Activated CD4-positive, alpha-beta memory T cell treated with anti-CD3 and anti-CD28 coated beads, Interleukin-2, amount 10 ng/mL, durations not matched to agents 7 days and 5 days (primary cell): ENCODE measurements at regions not wholly inside any gene's neighbourhood (a gene's known extent, or its start where the extent isn't known, plus 50 kb on each side); places are given as distances from the start of the nearest gene placed in this dataset.
"Not testable (repeated sequence)": the region's sequence is repeated elsewhere in the genome, so short reads cannot be mapped to it uniquely, and the experiment has no call there.

Experiments
- CTCF ChIA-PET: fragments of 350-600 bp; sonication (Branson Sonifier 250); formaldehyde crosslinking; loops from one replicate; lab custom pipeline; 2021; ENCODE audit warnings: antibody characterized with exemption, inconsistent platforms; lab: Charles Lee
- POLR2A ChIA-PET: fragments of 350-600 bp; sonication (Branson Sonifier 250); formaldehyde crosslinking; loops from one replicate; lab custom pipeline; 2021; ENCODE audit warnings: antibody characterized with exemption; lab: Charles Lee
- DNase-seq: peaks from one replicate; pipeline ENCODE4 v3.0.0-alpha.2; 2020
- H3K27ac Mint-ChIP-seq: one replicate; pipeline ENCODE4 v1.8.0; 2021; ENCODE audit warnings: mild to moderate bottlenecking, mixed read lengths
- H3K27me3 Mint-ChIP-seq: one replicate; pipeline ENCODE4 v1.8.0; 2021; ENCODE audit warnings: mixed read lengths
- H3K36me3 Mint-ChIP-seq: one replicate; pipeline ENCODE4 v1.8.0; 2021; ENCODE audit warnings: low read depth, mixed read lengths
- H3K4me1 Mint-ChIP-seq: one replicate; pipeline ENCODE4 v1.8.0; 2021; ENCODE audit warnings: mixed read lengths
- H3K4me3 Mint-ChIP-seq: one replicate; pipeline ENCODE4 v1.8.0; 2021; ENCODE audit warnings: mild to moderate bottlenecking, mixed read lengths
- H3K9me3 Mint-ChIP-seq: one replicate; pipeline ENCODE4 v1.8.0; 2021; ENCODE audit warnings: mixed read lengths

DNA sequence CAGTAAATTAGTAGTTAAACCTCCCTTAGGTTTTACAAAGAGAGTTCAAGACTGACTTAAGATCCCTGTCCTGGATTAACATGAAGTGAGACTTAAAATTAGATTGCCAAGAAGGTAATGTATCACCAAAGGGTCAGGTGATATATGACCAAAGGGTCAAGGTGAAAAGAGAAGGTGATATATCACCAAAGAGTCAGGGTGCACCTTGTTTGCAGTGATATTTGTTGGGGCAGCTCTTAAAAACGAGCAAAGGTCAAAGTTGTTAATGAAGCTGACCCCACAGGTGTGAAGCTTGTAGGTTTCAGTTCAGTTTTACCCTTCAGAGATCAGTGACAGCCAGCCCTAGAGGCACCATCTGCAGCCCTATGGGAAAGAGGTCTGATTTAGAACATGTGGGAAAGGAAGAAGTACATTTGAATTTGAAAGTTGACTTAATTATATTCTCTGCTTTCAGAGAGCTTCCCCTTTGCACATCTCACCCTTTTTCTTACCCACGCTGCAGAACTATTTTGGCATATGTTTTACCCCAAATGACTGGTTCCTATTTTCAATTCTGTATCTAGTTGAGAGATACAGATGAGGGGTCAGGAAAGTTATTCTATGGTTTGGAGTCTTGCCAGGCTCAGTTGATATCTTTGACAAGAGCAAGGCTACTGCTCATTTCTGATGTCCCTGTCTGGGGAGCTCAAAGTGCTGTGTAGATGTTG lies 170.8 kb downstream of the S1PR1 start:
- Mint-ChIP-seq H3K27me3 (peaks cover 11% of the 10 kb centered on the region), H3K4me3 (no peak overlapping the region), H3K9me3 (no peaks in the 10 kb centered on the region), H3K36me3 (no peaks in the 10 kb centered on the region), H3K4me1 (peaks cover 4% of the 10 kb centered on the region), H3K27ac (no peak overlapping the region)
- DNase-seq: no peak
- ChIA-PET POLR2A (interaction anchor here (0.6 kb wide), 1 partner anchor 990 kb away, joined by 3 read pairs; no protein-coding TSS in a partner anchor), CTCF (interaction anchor here (1.3 kb wide), 1 partner anchor 50 kb away, joined by 4 read pairs; no protein-coding TSS in a partner anchor)

DNA sequence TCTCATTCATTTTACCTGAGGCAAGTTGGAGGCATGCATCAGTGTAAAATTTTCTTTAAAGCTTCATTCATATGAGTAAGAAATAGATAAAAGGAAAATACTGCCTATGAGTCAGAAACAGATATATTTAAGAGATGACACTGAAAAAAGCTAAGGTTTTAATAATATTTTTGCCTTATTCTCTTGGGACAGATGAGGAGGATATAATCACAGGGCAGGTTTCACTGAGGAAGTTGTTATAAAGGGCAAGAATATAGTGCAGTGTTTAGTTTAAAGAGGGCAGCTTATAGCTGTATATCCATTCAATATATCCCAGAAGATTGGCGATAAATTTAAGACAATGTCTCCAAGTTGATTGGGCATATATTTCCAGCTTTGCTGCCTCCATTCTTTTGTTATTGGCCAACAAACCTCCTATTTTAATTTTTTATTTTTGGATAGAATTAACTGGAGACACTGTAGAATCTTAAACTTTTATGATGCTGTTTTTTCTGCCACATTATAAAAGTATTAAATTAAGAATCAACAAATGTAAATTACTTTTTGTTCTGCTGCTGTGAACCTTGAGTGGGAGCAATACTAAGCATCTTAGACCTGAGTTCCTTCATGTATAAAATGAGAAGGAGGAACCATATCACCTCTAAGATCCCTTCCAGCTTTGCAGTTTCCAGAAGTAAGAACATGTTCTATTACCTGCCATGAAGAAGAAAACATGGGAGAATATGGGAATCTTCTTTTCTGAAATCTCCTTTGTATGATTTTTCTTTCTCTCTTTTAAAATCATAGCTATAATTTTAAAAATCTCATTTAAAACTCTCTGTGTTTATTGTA lies 171.6 kb downstream of the S1PR1 start:
- ChIA-PET POLR2A (no interaction called here), CTCF (interaction anchor here (1.3 kb wide), 1 partner anchor 51 kb away, joined by 4 read pairs; no protein-coding TSS in a partner anchor)
- Mint-ChIP-seq H3K27me3 (peaks cover 18% of the 10 kb centered on the region), H3K36me3 (no peaks in the 10 kb centered on the region), H3K27ac (no peak overlapping the region), H3K4me3 (no peak overlapping the region), H3K9me3 (no peaks in the 10 kb centered on the region), H3K4me1 (peaks cover 4% of the 10 kb centered on the region)
- no peak for DNase-seq

DNA sequence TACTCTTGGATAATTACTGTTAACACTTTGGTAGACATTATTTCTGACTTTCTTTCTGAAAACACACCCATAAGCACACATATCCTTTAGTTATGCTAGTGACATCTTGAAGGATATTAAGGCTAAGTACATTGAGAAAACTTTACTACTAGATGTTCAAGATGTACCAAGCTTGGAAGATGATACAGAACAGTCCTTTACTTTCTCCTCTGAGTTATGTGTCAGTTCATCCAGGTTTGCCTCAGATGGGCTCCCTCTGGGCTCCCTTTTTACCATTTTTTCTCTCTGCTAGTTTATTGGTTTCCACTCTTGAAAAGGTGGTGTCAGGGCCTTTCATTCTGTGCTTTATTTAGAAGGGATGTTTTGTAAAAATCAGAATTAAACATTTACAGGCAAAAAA lies 172.3 kb downstream of the S1PR1 start:
- POLR2A ChIA-PET: no interaction called here
- H3K4me3 Mint-ChIP-seq: no peak overlapping the region
- peaks cover 25% of the 10 kb centered on the region for H3K27me3 Mint-ChIP-seq

DNA sequence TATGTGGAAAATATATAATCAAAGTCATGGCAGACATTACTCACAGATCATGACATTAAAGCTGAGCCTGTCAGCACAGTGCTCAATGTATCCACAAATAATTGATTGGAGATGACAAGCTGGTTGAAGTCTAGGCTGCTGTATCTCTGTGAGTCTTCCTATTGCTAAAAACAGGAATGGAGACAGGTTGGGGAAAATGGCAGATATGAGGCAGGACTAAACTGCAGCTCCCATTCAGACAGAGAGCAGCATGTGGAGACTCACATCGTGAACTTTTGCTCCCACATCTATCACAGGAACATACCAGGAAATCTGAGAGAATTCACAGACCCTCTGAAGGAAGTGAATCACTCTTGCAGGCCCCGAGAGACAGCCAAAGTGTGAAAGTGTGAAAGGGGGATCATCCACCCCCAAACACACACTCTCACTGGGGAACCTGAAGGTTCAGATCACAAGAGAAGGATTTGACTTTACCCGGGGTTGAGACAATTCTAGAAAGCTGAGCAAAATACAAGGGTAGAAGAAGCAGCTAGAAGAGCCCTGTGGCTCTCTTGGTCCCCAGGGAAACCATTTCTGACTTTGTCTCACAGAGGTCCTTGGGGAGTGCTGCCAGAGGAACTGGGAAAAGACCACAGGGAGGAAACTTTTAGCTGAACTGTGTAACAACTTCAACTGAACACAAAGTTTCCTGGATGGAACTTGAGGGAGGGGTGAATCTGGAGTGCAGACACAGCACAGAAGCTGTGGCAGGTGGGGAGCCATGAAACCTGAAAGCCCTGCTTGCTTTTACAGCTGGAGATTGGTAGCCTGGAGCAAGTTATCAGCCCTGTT lies 173.4 kb downstream of the S1PR1 start:
- ChIA-PET CTCF (interaction anchor here (1.2 kb wide), 1 partner anchor 101 kb away, joined by 3 read pairs; no protein-coding TSS in a partner anchor), POLR2A (no interaction called here)
- Mint-ChIP-seq H3K4me3 (no peak overlapping the region), H3K27me3 (peaks cover 30% of the 10 kb centered on the region), H3K36me3 (no peaks in the 10 kb centered on the region), H3K27ac (no peak overlapping the region), H3K9me3 (no peaks in the 10 kb centered on the region), H3K4me1 (peaks cover 4% of the 10 kb centered on the region)
- no peak for DNase-seq

More for the DNA sequence above, 172.3 kb downstream of the S1PR1 start:
- CTCF ChIA-PET: no interaction called here
- H3K4me1 Mint-ChIP-seq: peaks cover 4% of the 10 kb centered on the region
- no peaks in the 10 kb centered on the region for H3K9me3 Mint-ChIP-seq
- H3K27ac Mint-ChIP-seq: no peak overlapping the region
- no peak for DNase-seq
- H3K36me3 Mint-ChIP-seq: no peaks in the 10 kb centered on the region

DNA sequence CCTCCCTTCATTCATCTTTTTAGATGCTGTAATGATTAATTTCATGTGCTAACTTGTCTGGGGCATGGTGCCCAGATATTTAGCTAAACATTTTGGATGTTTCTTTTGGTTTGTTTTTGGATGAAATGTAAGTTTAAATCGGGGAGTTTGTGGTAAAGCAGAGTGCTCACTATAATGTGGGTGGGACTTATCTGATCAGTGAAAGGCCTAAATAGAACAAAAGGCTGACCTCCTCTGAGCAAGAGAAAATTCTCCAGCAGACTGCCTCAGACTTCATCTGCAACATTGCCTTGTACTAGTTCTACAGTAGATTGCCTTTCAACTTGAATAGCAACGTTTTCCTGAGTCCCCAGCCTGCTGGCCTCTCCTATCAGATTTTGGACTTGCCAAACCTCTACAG lies 183.6 kb downstream of the S1PR1 start:
- DNase-seq: no peak
- no peak overlapping the region for H3K4me3 Mint-ChIP-seq
- peaks cover 6% of the 10 kb centered on the region for H3K27me3 Mint-ChIP-seq
- no peak overlapping the region for H3K27ac Mint-ChIP-seq
- POLR2A ChIA-PET: no interaction called here
- CTCF ChIA-PET: no interaction called here
- H3K36me3 Mint-ChIP-seq: no peaks in the 10 kb centered on the region
- H3K4me1 Mint-ChIP-seq: no peaks in the 10 kb centered on the region
- H3K9me3 Mint-ChIP-seq: peaks cover 8% of the 10 kb centered on the region

GRCh38 chr1:101428083-101428482 lies 191.3 kb downstream of the S1PR1 start:
- H3K36me3 Mint-ChIP-seq, H3K4me3 Mint-ChIP-seq, H3K9me3 Mint-ChIP-seq, DNase-seq, CTCF ChIA-PET, POLR2A ChIA-PET, H3K4me1 Mint-ChIP-seq, H3K27ac Mint-ChIP-seq: not testable (repeated sequence)
- peaks cover 29% of the 10 kb centered on the region for H3K27me3 Mint-ChIP-seq

DNA sequence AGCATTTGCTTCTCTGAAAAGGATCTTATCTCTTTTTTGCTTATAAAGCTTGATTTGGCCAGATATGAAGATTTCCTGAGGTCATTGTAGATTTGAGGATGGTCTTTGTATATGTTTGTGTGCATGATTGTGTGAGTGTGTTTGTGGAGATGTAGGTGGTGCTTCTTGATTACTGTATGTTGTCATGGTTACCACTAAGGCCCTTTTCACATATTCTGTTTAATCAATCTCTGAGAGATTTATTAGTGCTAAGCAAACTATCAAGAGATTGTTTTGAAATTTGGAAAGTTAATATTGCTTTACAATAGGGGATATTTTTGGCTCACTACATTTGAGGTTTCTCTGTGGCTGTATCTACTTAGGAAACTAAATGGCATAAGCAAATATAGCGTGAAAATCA lies 191.7 kb downstream of the S1PR1 start:
- ChIA-PET POLR2A (no interaction called here), CTCF (no interaction called here)
- no peak for DNase-seq

GRCh38 chr1:101431956-101432510 lies 195.2 kb downstream of the S1PR1 start:
- Mint-ChIP-seq H3K27ac (no peak overlapping the region), H3K4me1 (no peaks in the 10 kb centered on the region), H3K9me3 (no peaks in the 10 kb centered on the region), H3K4me3 (no peak overlapping the region), H3K27me3 (peaks cover 22% of the 10 kb centered on the region), H3K36me3 (no peaks in the 10 kb centered on the region)
- no peak for DNase-seq
- ChIA-PET CTCF (interaction anchor here (0.7 kb wide), 1 partner anchor 123 kb away, joined by 3 read pairs; no protein-coding TSS in a partner anchor), POLR2A (no interaction called here)

More for the DNA sequence above, 191.7 kb downstream of the S1PR1 start:
- Mint-ChIP-seq H3K27ac (no peak overlapping the region), H3K4me3 (no peak overlapping the region), H3K9me3 (peaks cover 4% of the 10 kb centered on the region), H3K36me3 (no peaks in the 10 kb centered on the region), H3K27me3 (peaks cover 31% of the 10 kb centered on the region), H3K4me1 (no peaks in the 10 kb centered on the region)

DNA sequence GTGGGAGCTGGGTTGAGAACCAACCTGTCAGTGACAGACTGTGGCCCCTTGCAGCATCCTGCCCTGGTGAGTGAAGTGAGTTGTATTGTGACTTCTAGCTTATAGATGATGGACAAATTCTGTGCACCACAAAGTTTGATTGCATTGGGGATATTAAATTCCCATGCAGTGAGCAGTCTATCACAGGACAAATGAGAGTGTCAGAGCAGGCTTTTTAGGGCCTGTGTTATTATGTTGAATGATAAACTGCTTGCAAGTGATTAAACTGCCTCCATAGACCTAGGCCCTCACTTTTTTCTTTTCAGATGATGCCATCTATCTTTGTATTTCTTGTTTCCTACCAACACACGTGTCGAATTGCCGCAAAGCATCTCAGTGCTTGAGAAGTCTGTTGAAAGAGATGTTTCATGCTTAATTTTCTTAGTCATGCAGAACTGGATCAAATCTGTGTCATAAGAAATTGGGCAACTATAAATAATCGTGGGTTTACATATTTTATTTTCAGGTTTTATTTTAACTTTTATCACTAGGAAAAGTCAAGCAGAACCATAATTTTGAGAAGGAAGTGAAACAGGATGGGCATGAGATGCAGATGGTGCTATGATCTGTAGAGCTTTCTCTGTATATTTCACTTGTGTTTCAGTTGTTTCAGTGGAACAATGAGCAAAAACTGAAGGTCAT lies 199.2 kb downstream of the S1PR1 start:
- no peaks in the 10 kb centered on the region for H3K9me3 Mint-ChIP-seq
- DNase-seq: no peak
- POLR2A ChIA-PET: no interaction called here
- no peaks in the 10 kb centered on the region for H3K4me1 Mint-ChIP-seq
- no peak overlapping the region for H3K27ac Mint-ChIP-seq
- CTCF ChIA-PET: interaction anchor here (1.7 to 4.0 kb wide), 2 partner anchors 78 to 126 kb away, joined by 5 to 37 read pairs; no protein-coding TSS in a partner anchor
- peaks cover 24% of the 10 kb centered on the region for H3K27me3 Mint-ChIP-seq
- H3K4me3 Mint-ChIP-seq: no peak overlapping the region
- H3K36me3 Mint-ChIP-seq: no peaks in the 10 kb centered on the region

DNA sequence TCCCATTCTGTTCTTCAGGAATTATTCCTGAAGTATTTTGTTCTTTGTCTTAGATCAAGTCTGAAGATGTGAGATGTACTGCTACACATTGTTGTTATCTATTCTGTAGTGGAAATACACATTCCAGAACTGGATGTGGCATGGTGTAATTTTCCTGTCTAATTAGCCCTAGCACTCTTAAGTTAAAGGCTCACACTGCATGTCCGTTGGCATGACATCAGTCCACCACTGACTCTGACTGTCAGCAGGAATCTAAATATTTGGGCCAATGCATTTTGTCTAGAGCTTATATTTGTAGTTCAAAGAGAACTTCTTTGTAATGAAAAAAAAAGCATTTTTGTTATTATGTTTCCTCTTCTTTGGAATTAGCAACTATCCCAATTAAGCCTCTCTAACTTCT lies 201.0 kb downstream of the S1PR1 start:
- Mint-ChIP-seq H3K27ac (no peak overlapping the region), H3K36me3 (no peaks in the 10 kb centered on the region), H3K27me3 (peaks cover 18% of the 10 kb centered on the region), H3K9me3 (no peaks in the 10 kb centered on the region), H3K4me3 (no peak overlapping the region), H3K4me1 (no peaks in the 10 kb centered on the region)
- POLR2A ChIA-PET: no interaction called here
- CTCF ChIA-PET: interaction anchor here (0.7 to 4.0 kb wide), 6 partner anchors 48 to 521 kb away, joined by 3 to 37 read pairs (median 4); no protein-coding TSS in a partner anchor
- no peak for DNase-seq

DNA sequence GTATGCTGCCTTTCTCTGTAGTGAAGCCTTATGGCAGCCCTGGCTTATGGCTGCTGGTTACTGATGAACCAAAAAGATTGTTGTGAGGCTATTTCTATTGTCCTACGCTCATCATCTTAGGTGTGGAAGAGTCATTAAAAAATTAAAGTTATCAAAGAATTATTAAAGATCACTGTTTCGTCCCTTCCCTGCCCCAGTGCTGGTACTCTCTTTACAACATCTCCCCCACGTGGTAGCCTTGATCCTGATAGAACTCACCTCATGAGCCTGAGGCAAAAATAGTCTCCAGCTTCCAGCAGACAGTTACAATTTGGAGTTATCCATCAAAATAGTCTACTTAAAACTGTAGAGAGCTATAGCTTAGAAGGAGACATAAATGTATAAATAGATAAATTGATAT lies 201.5 kb downstream of the S1PR1 start:
- DNase-seq: no peak
- H3K9me3 Mint-ChIP-seq: no peaks in the 10 kb centered on the region
- ChIA-PET CTCF (interaction anchor here (0.7 to 4.0 kb wide), 6 partner anchors 49 to 522 kb away, joined by 3 to 37 read pairs (median 4); no protein-coding TSS in a partner anchor), POLR2A (no interaction called here)
- no peaks in the 10 kb centered on the region for H3K4me1 Mint-ChIP-seq
- no peaks in the 10 kb centered on the region for H3K36me3 Mint-ChIP-seq
- no peak overlapping the region for H3K4me3 Mint-ChIP-seq
- no peak overlapping the region for H3K27ac Mint-ChIP-seq
- H3K27me3 Mint-ChIP-seq: peaks cover 15% of the 10 kb centered on the region

- peaks cover 14% of the 10 kb centered on the region for H3K27me3 Mint-ChIP-seq
- no peaks in the 10 kb centered on the region for H3K9me3 Mint-ChIP-seq
- no peak overlapping the region for H3K27ac Mint-ChIP-seq
- ChIA-PET POLR2A (interaction anchor here (1.2 to 1.3 kb wide), 2 partner anchors 12 to 131 kb away, joined by 3 to 4 read pairs; no protein-coding TSS in a partner anchor), CTCF (interaction anchor here (0.8 to 1.0 kb wide), 3 partner anchors 123 to 131 kb away, joined by 3 to 5 read pairs (median 3); no protein-coding TSS in a partner anchor)
- H3K4me3 Mint-ChIP-seq: no peak overlapping the region
- no peaks in the 10 kb centered on the region for H3K4me1 Mint-ChIP-seq
- DNase-seq: no peak
- H3K36me3 Mint-ChIP-seq: no peaks in the 10 kb centered on the region
Measured at GRCh38 chr1:101440485-101440884, 203.7 kb downstream of the S1PR1 start.
